Breast epithelium (tissue), 4 donors: ENCODE measurements at regions not wholly inside any gene's neighbourhood (a gene's known extent, or its start where the extent isn't known, plus 50 kb on each side); places are given as distances from the start of the nearest gene placed in this dataset.

Experiments
- DNase-seq, 2 donors: peaks; one replicate each; pipeline ENCODE4 v3.0.0-alpha.2; 2019; ENCODE audit warnings: low spot score in 2 of 2
- H3K27ac ChIP-seq, 2 donors: fragments of 200-600 bp; sonication (generic) in 1 of 2; one replicate each; pipeline ENCODE4 v1.5.1; 2016 to 2019; ENCODE audit warnings: mild to moderate bottlenecking in 1 of 2
- H3K27me3 ChIP-seq, 2 donors: fragments of 200-600 bp; sonication (generic) in 1 of 2; one replicate each; pipeline versions ENCODE4 v1.5.1 to v1.6.0; 2017 to 2019; ENCODE audit warnings: control low read depth in 1 of 2, mild to moderate bottlenecking in 1 of 2
- H3K36me3 ChIP-seq: fragments of 200-600 bp; one replicate; pipeline ENCODE4 v1.5.1; 2019
- H3K4me1 ChIP-seq, 2 donors: fragments of 200-600 bp; sonication (generic); one replicate each; pipeline ENCODE4 v1.5.1; 2016 to 2019; ENCODE audit warnings: control low read depth in 1 of 2
- H3K4me3 ChIP-seq, 3 donors: fragments of 200-600 bp; sonication (generic); 1 replicate in 2 of 3; 2 replicates in 1 of 3; pipeline ENCODE4 v1.5.1; 2016 to 2019; ENCODE audit warnings: mild to moderate bottlenecking in 3 of 3, moderate library complexity in 2 of 3
- H3K9me3 ChIP-seq, 2 donors: fragments of 200-600 bp; sonication (generic) in 1 of 2; one replicate each; pipeline ENCODE4 v1.5.1; 2016 to 2019; ENCODE audit warnings: control low read depth in 1 of 2
- CTCF ChIP-seq, 3 donors: fragments of 450-650 bp; IDR thresholded peaks; one replicate each; pipeline ENCODE4 v1.5.1; 2016 to 2017; ENCODE audit warnings: antibody characterized with exemption in 3 of 3, mild to moderate bottlenecking in 3 of 3, moderate library complexity in 3 of 3
- POLR2A ChIP-seq: fragments of 450-650 bp; IDR thresholded peaks from one replicate; pipeline ENCODE4 v1.6.1; 2016; ENCODE audit warnings: antibody characterized with exemption, mild to moderate bottlenecking, moderate library complexity
- POLR2AphosphoS5 ChIP-seq, 3 donors: sonication (generic); formaldehyde crosslinking; IDR thresholded peaks; one replicate each; pipeline ENCODE4 v1.6.1; 2017; ENCODE audit warnings: antibody characterized with exemption in 3 of 3
- intact Hi-C: fragments of 100-400 bp; cut with DNase I; formaldehyde crosslinking; loops from one replicate; pipeline ENCODE4 v1.15.1; 2023; ENCODE audit warnings: low total_unique reads

DNA sequence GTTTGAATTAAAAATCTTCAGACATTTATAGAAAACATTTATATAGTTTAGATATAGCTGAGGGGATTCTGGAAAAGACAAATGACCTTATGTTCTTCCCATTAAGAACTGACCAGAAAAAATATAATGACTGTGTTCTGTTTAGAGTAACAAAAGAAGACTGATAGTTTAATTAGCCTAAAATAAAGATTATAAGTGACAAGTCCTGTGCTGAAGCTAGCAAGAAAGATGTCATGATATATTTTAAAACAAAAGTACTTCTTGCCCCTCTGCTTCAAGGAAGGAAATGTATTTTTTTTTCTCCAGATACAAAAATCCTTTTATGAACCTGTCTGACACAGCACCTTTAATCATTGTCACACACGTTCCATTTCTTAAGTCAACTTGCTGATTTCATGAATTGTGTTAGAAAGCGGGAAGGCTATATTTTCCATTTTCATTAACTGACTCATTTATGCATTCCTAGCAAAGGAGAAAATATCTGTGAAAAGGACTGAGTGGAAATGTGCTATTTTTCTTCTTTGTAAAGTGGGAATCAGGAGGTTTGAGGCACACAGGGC is 690.7 kb upstream of the GOT2 start:
- H3K36me3 ChIP-seq: no peaks in the 10 kb centered on the region
- no peak overlapping the region for H3K4me3 ChIP-seq
- H3K4me1 ChIP-seq: no peaks in the 10 kb centered on the region
- no peak for DNase-seq
- no peaks in the 10 kb centered on the region for H3K27me3 ChIP-seq
- TF ChIP-seq CTCF (IDR thresholded peaks at IDR 0.05): no peak
- H3K27ac ChIP-seq: no peak overlapping the region
- no peaks in the 10 kb centered on the region for H3K9me3 ChIP-seq
- intact Hi-C loops: loop anchor here (5.0 kb wide), 1 partner anchor 918 kb away; no protein-coding TSS in a partner anchor

- no peaks in the 10 kb centered on the region for H3K36me3 ChIP-seq
- H3K4me1 ChIP-seq: no peaks in the 10 kb centered on the region
- H3K4me3 ChIP-seq: no peak overlapping the region
- no peak for DNase-seq
- intact Hi-C loops: no loop called here
- H3K9me3 ChIP-seq: no peaks in the 10 kb centered on the region
- H3K27ac ChIP-seq: no peak overlapping the region
- TF ChIP-seq POLR2AphosphoS5 (IDR thresholded peaks at IDR 0.05) (no peak), CTCF (IDR thresholded peaks at IDR 0.05) (no peak), POLR2A (no peak)
- H3K27me3 ChIP-seq: no peaks in the 10 kb centered on the region
Observed at GRCh38 chr16:59411961-59412841, 678.1 kb upstream of the GOT2 start.

GRCh38 chr16:59410451-59410850 is 676.3 kb upstream of the GOT2 start:
- H3K27me3 ChIP-seq: no peaks in the 10 kb centered on the region
- no peak for TF ChIP-seq CTCF (IDR thresholded peaks at IDR 0.05)
- TF ChIP-seq POLR2AphosphoS5 (IDR thresholded peaks at IDR 0.05): no peak
- no peak for TF ChIP-seq POLR2A
- intact Hi-C loops: no loop called here
- no peaks in the 10 kb centered on the region for H3K4me1 ChIP-seq
- no peak overlapping the region for H3K4me3 ChIP-seq
- no peaks in the 10 kb centered on the region for H3K36me3 ChIP-seq
- H3K9me3 ChIP-seq: no peaks in the 10 kb centered on the region
- no peak for DNase-seq
- H3K27ac ChIP-seq: no peak overlapping the region

GRCh38 chr16:59405802-59406201 is 671.7 kb upstream of the GOT2 start:
- H3K27me3 ChIP-seq: no peaks in the 10 kb centered on the region
- no peak overlapping the region for H3K4me3 ChIP-seq
- intact Hi-C loops: no loop called here
- H3K9me3 ChIP-seq: no peaks in the 10 kb centered on the region
- H3K4me1 ChIP-seq: no peaks in the 10 kb centered on the region
- H3K36me3 ChIP-seq: no peaks in the 10 kb centered on the region
- DNase-seq: no peak
- TF ChIP-seq CTCF (IDR thresholded peaks at IDR 0.05) (no peak), POLR2AphosphoS5 (IDR thresholded peaks at IDR 0.05) (no peak), POLR2A (no peak)
- no peak overlapping the region for H3K27ac ChIP-seq

- no peaks in the 10 kb centered on the region for H3K9me3 ChIP-seq
- H3K36me3 ChIP-seq: no peaks in the 10 kb centered on the region
- no peak overlapping the region for H3K27ac ChIP-seq
- H3K4me1 ChIP-seq: no peaks in the 10 kb centered on the region
- intact Hi-C loops: loop anchor here (5.0 kb wide), 1 partner anchor 312 kb away; no protein-coding TSS in a partner anchor
- no peaks in the 10 kb centered on the region for H3K27me3 ChIP-seq
- no peak for DNase-seq
- TF ChIP-seq CTCF (IDR thresholded peaks at IDR 0.05) (no peak), POLR2AphosphoS5 (IDR thresholded peaks at IDR 0.05) (no peak), POLR2A (no peak)
- no peak overlapping the region for H3K4me3 ChIP-seq
Observed at GRCh38 chr16:59404509-59404908, 670.4 kb upstream of the GOT2 start.
